ENCODE measurements at regions not wholly inside any gene's neighbourhood (a gene's known extent, or its start where the extent isn't known, plus 50 kb on each side); places are given as distances from the start of the nearest gene placed in this dataset.

DNA sequence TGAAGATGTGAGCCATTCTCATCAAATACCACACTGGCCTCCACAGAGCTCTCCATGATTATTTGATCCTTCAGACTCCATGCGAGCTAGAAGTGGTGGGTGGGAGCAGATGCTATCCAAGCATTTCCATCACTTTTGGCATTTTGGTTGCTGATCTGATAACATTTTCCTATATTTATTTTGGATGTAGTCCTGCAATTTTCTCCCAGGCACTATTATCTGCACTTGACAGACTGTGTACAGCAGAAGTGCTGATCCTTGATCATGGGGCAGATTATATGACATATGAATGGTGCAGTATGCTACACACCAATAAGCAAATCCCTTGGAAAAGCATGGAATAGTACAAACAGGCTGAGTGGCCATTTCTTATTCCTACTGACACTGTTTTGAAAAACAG is 167.6 kb upstream of the LRRC7 start:
- no peak overlapping the region for H4K8ac ChIP-seq (ENCODE audit: low read depth, low read length)
- no CpG with 5 or more reads among the region's 1 CpG for WGBS (ENCODE audit: extremely low coverage, insufficient coverage, insufficient read length)
- H2AK5ac ChIP-seq (ENCODE audit: low read length): no peak overlapping the region
- no peak overlapping the region for H2AFZ ChIP-seq (ENCODE audit: insufficient read depth, low read length, poor library complexity)
- H3K27me3 ChIP-seq (ENCODE audit: insufficient read depth, low read length): no peaks in the 10 kb centered on the region
- peaks cover under 1% of the 10 kb centered on the region for H3K9me3 ChIP-seq (ENCODE audit: insufficient read depth, low read depth, low read length)
- no peak overlapping the region for H4K91ac ChIP-seq (ENCODE audit: low read depth, low read length)
- no peak overlapping the region for H3K4me2 ChIP-seq (ENCODE audit: low read length)
- H3K14ac ChIP-seq (ENCODE audit: low read length): no peak overlapping the region
- H3K9ac ChIP-seq (ENCODE audit: low read length): no peak overlapping the region
- H2BK120ac ChIP-seq (ENCODE audit: insufficient read depth, low read length, poor library complexity): no peak overlapping the region
- H2BK5ac ChIP-seq (ENCODE audit: low read depth, low read length, poor library complexity): no peak overlapping the region
- no peaks in the 10 kb centered on the region for H3K4me1 ChIP-seq (ENCODE audit: control insufficient read depth in 1 of 2, insufficient read depth in 2 of 2, low read length in 2 of 2)
- no peak overlapping the region for H3K23ac ChIP-seq (ENCODE audit: low read length)
- H3K36me3 ChIP-seq (ENCODE audit: control insufficient read depth in 1 of 2, insufficient read depth in 2 of 2, low read length in 2 of 2): no peaks in the 10 kb centered on the region
- no peak for DNase-seq
- no peak overlapping the region for H2BK12ac ChIP-seq (ENCODE audit: low read length)
- H3K18ac ChIP-seq (ENCODE audit: low read length): no peak overlapping the region
- H3K27ac ChIP-seq (ENCODE audit: low read depth, low read length): no peak overlapping the region
- H4K12ac ChIP-seq (ENCODE audit: low read depth, low read length): no peak overlapping the region
- H3K4me3 ChIP-seq (ENCODE audit: low read depth, low read length): no peak overlapping the region
- no peaks in the 10 kb centered on the region for H3K79me2 ChIP-seq (ENCODE audit: control insufficient read depth, insufficient read depth, low read length, poor library complexity)
- no peak overlapping the region for H3K4ac ChIP-seq (ENCODE audit: low read depth, low read length)
- no peaks in the 10 kb centered on the region for H3K79me1 ChIP-seq (ENCODE audit: low read length)

DNA sequence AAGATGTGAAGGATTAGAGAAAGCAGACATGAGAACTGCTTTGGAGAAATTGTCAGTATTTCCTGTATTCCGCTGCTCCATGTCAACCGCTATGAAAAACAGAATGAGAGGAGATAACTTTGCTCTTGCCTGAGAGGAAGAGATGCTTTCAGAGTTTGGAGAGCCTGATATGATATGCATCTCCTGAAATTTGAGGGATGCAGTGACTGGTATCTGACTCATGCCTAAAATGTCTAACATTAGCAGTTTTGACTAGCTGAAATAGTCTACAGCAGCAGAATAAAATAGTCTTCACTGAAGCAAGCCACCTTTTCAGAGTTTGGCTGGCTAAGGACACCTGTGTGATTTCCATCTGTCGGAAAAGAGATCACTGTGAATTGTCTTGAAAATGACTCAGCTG is 165.8 kb upstream of the LRRC7 start:
- Histone ChIP-seq H2BK12ac (ENCODE audit: low read length) (no peak overlapping the region), H3K79me2 (ENCODE audit: control insufficient read depth, insufficient read depth, low read length, poor library complexity) (no peaks in the 10 kb centered on the region), H3K4me3 (ENCODE audit: low read depth, low read length) (no peak overlapping the region), H3K14ac (ENCODE audit: low read length) (no peak overlapping the region), H3K23ac (ENCODE audit: low read length) (no peak overlapping the region), H3K9me3 (ENCODE audit: insufficient read depth, low read depth, low read length) (no peaks in the 10 kb centered on the region), H3K4me2 (ENCODE audit: low read length) (no peak overlapping the region), H2AK5ac (ENCODE audit: low read length) (no peak overlapping the region), H4K91ac (ENCODE audit: low read depth, low read length) (no peak overlapping the region), H3K4ac (ENCODE audit: low read depth, low read length) (no peak overlapping the region), H3K9ac (ENCODE audit: low read length) (no peak overlapping the region), H2BK5ac (ENCODE audit: low read depth, low read length, poor library complexity) (no peak overlapping the region), H3K36me3 (ENCODE audit: control insufficient read depth in 1 of 2, insufficient read depth in 2 of 2, low read length in 2 of 2) (no peaks in the 10 kb centered on the region), H2AFZ (ENCODE audit: insufficient read depth, low read length, poor library complexity) (no peak overlapping the region), H3K18ac (ENCODE audit: low read length) (no peak overlapping the region), H4K12ac (ENCODE audit: low read depth, low read length) (no peak overlapping the region), H4K8ac (ENCODE audit: low read depth, low read length) (no peak overlapping the region), H3K4me1 (ENCODE audit: control insufficient read depth in 1 of 2, insufficient read depth in 2 of 2, low read length in 2 of 2) (no peaks in the 10 kb centered on the region), H3K27me3 (ENCODE audit: insufficient read depth, low read length) (no peaks in the 10 kb centered on the region), H3K27ac (ENCODE audit: low read depth, low read length) (no peak overlapping the region), H2BK120ac (ENCODE audit: insufficient read depth, low read length, poor library complexity) (no peak overlapping the region), H3K79me1 (ENCODE audit: low read length) (no peaks in the 10 kb centered on the region)
- WGBS (ENCODE audit: extremely low coverage, insufficient coverage, insufficient read length): no CpG with 5 or more reads among the region's 3 CpGs
- DNase-seq: peak; percentile 48 to 81

DNA sequence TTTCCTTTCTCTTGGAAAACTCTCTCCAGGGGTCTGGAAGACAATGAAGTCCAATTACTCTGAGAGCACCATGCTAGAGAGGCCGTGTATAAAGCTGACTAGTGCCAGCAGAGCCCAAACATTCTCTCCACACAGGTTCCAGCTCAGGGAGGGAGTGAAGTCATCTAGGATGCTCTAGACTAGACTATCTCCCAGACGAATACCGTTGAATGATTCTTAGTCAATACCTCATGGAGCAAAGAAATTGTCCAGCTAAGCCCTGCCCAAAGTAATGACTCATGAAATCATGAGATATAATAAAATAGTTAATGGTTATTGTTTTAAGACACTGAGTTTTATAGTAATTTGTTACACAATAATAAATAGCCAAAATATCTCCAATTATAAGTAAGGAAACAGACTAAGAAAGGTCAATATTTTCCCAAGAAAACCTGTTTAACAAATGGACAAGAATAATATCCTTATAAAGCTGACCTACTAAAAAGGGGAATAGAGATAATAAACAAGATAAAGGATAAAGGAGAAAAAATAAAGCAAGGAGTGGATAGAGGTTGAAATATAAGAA is 163.9 kb upstream of the LRRC7 start:
- Histone ChIP-seq H2BK5ac (ENCODE audit: low read depth, low read length, poor library complexity) (no peak overlapping the region), H2BK120ac (ENCODE audit: insufficient read depth, low read length, poor library complexity) (no peak overlapping the region), H4K12ac (ENCODE audit: low read depth, low read length) (no peak overlapping the region), H3K4me3 (ENCODE audit: low read depth, low read length) (no peak overlapping the region), H2AK5ac (ENCODE audit: low read length) (no peak overlapping the region), H3K9me3 (ENCODE audit: insufficient read depth, low read depth, low read length) (no peaks in the 10 kb centered on the region), H3K27ac (ENCODE audit: low read depth, low read length) (no peak overlapping the region), H3K14ac (ENCODE audit: low read length) (no peak overlapping the region), H3K4ac (ENCODE audit: low read depth, low read length) (no peak overlapping the region), H2BK12ac (ENCODE audit: low read length) (no peak overlapping the region), H3K4me2 (ENCODE audit: low read length) (no peak overlapping the region), H2AFZ (ENCODE audit: insufficient read depth, low read length, poor library complexity) (no peak overlapping the region), H3K23ac (ENCODE audit: low read length) (no peak overlapping the region), H4K8ac (ENCODE audit: low read depth, low read length) (no peak overlapping the region), H3K9ac (ENCODE audit: low read length) (no peak overlapping the region), H3K36me3 (ENCODE audit: control insufficient read depth in 1 of 2, insufficient read depth in 2 of 2, low read length in 2 of 2) (no peaks in the 10 kb centered on the region), H3K4me1 (ENCODE audit: control insufficient read depth in 1 of 2, insufficient read depth in 2 of 2, low read length in 2 of 2) (no peaks in the 10 kb centered on the region), H4K91ac (ENCODE audit: low read depth, low read length) (no peak overlapping the region), H3K79me2 (ENCODE audit: control insufficient read depth, insufficient read depth, low read length, poor library complexity) (no peaks in the 10 kb centered on the region), H3K79me1 (ENCODE audit: low read length) (no peaks in the 10 kb centered on the region), H3K27me3 (ENCODE audit: insufficient read depth, low read length) (no peaks in the 10 kb centered on the region), H3K18ac (ENCODE audit: low read length) (no peak overlapping the region)
- peak in 1 of 2 donors; percentile 6 for DNase-seq
- WGBS (ENCODE audit: extremely low coverage, insufficient coverage, insufficient read length): no CpG with 5 or more reads among the region's 3 CpGs

DNA sequence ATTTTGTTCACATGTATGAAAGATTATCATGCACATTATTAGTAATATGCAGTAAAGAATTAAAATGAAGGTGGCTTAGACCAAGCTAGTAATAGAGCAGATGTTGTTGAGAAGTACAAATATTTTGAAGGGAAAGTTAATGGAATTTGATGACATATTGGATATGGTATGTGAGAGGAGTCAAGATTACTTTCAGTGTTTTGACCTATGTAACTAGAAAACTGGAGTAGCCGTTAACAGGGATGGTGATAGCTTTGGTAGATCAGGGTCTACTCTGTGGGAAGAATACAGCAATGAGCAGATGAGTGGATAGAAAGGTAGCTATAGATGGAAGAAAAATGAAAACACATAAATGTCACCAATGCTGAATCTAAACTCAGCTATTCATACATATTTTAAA is 163.2 kb upstream of the LRRC7 start:
- DNase-seq: peak; percentile 13 to 79
- Histone ChIP-seq H3K79me2 (ENCODE audit: control insufficient read depth, insufficient read depth, low read length, poor library complexity) (no peaks in the 10 kb centered on the region), H2BK120ac (ENCODE audit: insufficient read depth, low read length, poor library complexity) (no peak overlapping the region), H3K9ac (ENCODE audit: low read length) (no peak overlapping the region), H3K4ac (ENCODE audit: low read depth, low read length) (no peak overlapping the region), H4K8ac (ENCODE audit: low read depth, low read length) (no peak overlapping the region), H2AK5ac (ENCODE audit: low read length) (no peak overlapping the region), H3K23ac (ENCODE audit: low read length) (no peak overlapping the region), H3K36me3 (ENCODE audit: control insufficient read depth in 1 of 2, insufficient read depth in 2 of 2, low read length in 2 of 2) (no peaks in the 10 kb centered on the region), H3K14ac (ENCODE audit: low read length) (no peak overlapping the region), H2BK5ac (ENCODE audit: low read depth, low read length, poor library complexity) (no peak overlapping the region), H3K4me3 (ENCODE audit: low read depth, low read length) (no peak overlapping the region), H2BK12ac (ENCODE audit: low read length) (no peak overlapping the region), H3K27ac (ENCODE audit: low read depth, low read length) (no peak overlapping the region), H3K4me2 (ENCODE audit: low read length) (no peak overlapping the region), H3K27me3 (ENCODE audit: insufficient read depth, low read length) (no peaks in the 10 kb centered on the region), H3K79me1 (ENCODE audit: low read length) (no peaks in the 10 kb centered on the region), H4K91ac (ENCODE audit: low read depth, low read length) (no peak overlapping the region), H3K9me3 (ENCODE audit: insufficient read depth, low read depth, low read length) (no peaks in the 10 kb centered on the region), H2AFZ (ENCODE audit: insufficient read depth, low read length, poor library complexity) (no peak overlapping the region), H3K18ac (ENCODE audit: low read length) (no peak overlapping the region), H3K4me1 (ENCODE audit: control insufficient read depth in 1 of 2, insufficient read depth in 2 of 2, low read length in 2 of 2) (no peaks in the 10 kb centered on the region), H4K12ac (ENCODE audit: low read depth, low read length) (no peak overlapping the region)
- no CpG with 5 or more reads among the region's 1 CpG for WGBS (ENCODE audit: extremely low coverage, insufficient coverage, insufficient read length)

Data from trophoblast cell (in vitro differentiated cells and primary cell).